ENCODE measurements at regions not wholly inside any gene's neighbourhood (a gene's known extent, or its start where the extent isn't known, plus 50 kb on each side); places are given as distances from the start of the nearest gene placed in this dataset.

DNA sequence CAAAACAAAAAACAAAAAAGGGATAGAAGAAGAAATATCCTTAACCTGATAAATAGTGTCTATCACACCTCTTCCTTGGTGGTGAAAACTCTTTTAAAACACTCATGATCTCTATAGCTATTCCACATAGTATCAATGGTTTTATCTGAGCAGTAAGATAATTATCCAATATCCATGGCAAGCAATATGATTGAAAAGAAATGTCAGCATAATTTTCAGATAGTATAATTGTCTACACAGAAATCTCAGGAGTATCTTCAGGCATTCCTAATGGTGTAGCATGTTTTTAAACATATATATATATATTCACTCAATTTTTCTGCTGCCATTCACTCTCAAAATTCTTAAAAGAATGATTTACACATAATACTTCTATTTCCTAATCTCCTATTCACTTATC, 938.0 kb upstream of the SLC35B3 start:
- H3K4me2 ChIP-seq (ENCODE audit: insufficient read depth, insufficient read length, low read length) = no peak overlapping the region
- H4K5ac ChIP-seq (ENCODE audit: insufficient read length, low read depth, low read length) = no peak overlapping the region
- H3T11ph ChIP-seq (ENCODE audit: low read length) = no peak overlapping the region

More for the DNA sequence above, 938.0 kb upstream of the SLC35B3 start:
- Mint-ChIP-seq H3K36me3 (ENCODE audit: insufficient read depth in 1 of 3, low read depth in 3 of 3) (no peaks in the 10 kb centered on the region; a peak in 1 of 7 replicates), H3K27me3 (ENCODE audit: low read depth) (no peaks in the 10 kb centered on the region), H3K27ac (no peak overlapping the region), H3K9me3 (no peaks in the 10 kb centered on the region), H3K4me3 (no peak overlapping the region), H3K4me1 (no peaks in the 10 kb centered on the region)
- Histone ChIP-seq H3K23ac (ENCODE audit: insufficient read length, low read depth, low read length) (no peak overlapping the region), H3K4me1 (ENCODE audit: insufficient read depth, low read length) (no peaks in the 10 kb centered on the region), H2BK15ac (ENCODE audit: low read depth, low read length) (no peak overlapping the region), H3K9ac (ENCODE audit: extremely low read depth, insufficient read length, low read length) (no peak overlapping the region), H3K56ac (ENCODE audit: insufficient read length, low read depth, low read length) (no peak overlapping the region), H2AFZ (ENCODE audit: low read length) (no peak overlapping the region), H3K27ac (ENCODE audit: insufficient read length, low read depth, low read length) (no peak overlapping the region), H2BK5ac (ENCODE audit: insufficient read length, low read length) (no peak overlapping the region), H4K8ac (replicated peaks; ENCODE audit: insufficient read length, low read depth, low read length) (no peak overlapping the region), H3K14ac (ENCODE audit: insufficient read depth, low read length) (no peak overlapping the region), H3K4ac (ENCODE audit: low read depth, low read length) (no peak overlapping the region), H3K79me2 (ENCODE audit: insufficient read depth, low read length) (no peaks in the 10 kb centered on the region), H3K23me2 (ENCODE audit: insufficient read length, low read depth, low read length, poor library complexity, severe bottlenecking) (no peaks in the 10 kb centered on the region), H2BK120ac (ENCODE audit: low read depth, low read length, poor library complexity, severe bottlenecking) (no peak overlapping the region), H3K9me3 (ENCODE audit: control insufficient read depth, low read depth, low read length) (no peaks in the 10 kb centered on the region), H4K20me1 (ENCODE audit: control insufficient read depth, insufficient read depth, insufficient read length) (no peaks in the 10 kb centered on the region), H2AK5ac (ENCODE audit: insufficient read length, low read length) (no peak overlapping the region), H2BK12ac (ENCODE audit: insufficient read length, low read depth, low read length) (no peak overlapping the region), H2BK20ac (ENCODE audit: low read depth, low read length, poor library complexity, severe bottlenecking) (no peak overlapping the region), H4K91ac (ENCODE audit: insufficient read length, low read depth, low read length) (no peak overlapping the region), H3K79me1 (ENCODE audit: insufficient read depth, low read depth, low read length, poor library complexity, severe bottlenecking) (no peaks in the 10 kb centered on the region), H3K27me3 (ENCODE audit: insufficient read depth, low read length) (no peaks in the 10 kb centered on the region), H3K18ac (ENCODE audit: insufficient read length, low read depth, low read length) (no peak overlapping the region)
- TF ChIP-seq, protein P1, sequence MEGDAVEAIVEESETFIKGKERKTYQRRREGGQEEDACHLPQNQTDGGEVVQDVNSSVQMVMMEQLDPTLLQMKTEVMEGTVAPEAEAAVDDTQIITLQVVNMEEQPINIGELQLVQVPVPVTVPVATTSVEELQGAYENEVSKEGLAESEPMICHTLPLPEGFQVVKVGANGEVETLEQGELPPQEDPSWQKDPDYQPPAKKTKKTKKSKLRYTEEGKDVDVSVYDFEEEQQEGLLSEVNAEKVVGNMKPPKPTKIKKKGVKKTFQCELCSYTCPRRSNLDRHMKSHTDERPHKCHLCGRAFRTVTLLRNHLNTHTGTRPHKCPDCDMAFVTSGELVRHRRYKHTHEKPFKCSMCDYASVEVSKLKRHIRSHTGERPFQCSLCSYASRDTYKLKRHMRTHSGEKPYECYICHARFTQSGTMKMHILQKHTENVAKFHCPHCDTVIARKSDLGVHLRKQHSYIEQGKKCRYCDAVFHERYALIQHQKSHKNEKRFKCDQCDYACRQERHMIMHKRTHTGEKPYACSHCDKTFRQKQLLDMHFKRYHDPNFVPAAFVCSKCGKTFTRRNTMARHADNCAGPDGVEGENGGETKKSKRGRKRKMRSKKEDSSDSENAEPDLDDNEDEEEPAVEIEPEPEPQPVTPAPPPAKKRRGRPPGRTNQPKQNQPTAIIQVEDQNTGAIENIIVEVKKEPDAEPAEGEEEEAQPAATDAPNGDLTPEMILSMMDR (conservative IDR thresholded peaks at IDR 0.05) = no peak
- no peak for DNase-seq

All from H9 (cell line).